GM18868 (cell line): ENCODE measurements at regions not wholly inside any gene's neighbourhood (a gene's known extent, or its start where the extent isn't known, plus 50 kb on each side); places are given as distances from the start of the nearest gene placed in this dataset.

Experiments used
- ATAC-seq: cut with Tn5 transposase; IDR thresholded peaks from one replicate; pipeline ENCODE4 v1.9.1; 2021; ENCODE audit warnings: mild to moderate bottlenecking, moderate library complexity; ENCODE audit not compliant: unreplicated experiment

- ATAC-seq: no peak
These were observed 186.2 kb downstream of the CMPK2 start for GRCh38 chr2:6679471-6679870.

- ATAC-seq: no peak
These were observed 182.2 kb downstream of the CMPK2 start for GRCh38 chr2:6683516-6683915.

- ATAC-seq: no peak
These were observed 180.3 kb downstream of the CMPK2 start for GRCh38 chr2:6685447-6685846.

GRCh38 chr2:6692056-6692455 is 173.7 kb downstream of the CMPK2 start:
- ATAC-seq: no peak

GRCh38 chr2:6692819-6693218 is 172.9 kb downstream of the CMPK2 start:
- no peak for ATAC-seq

GRCh38 chr2:6694555-6694954 is 171.2 kb downstream of the CMPK2 start:
- no peak for ATAC-seq

GRCh38 chr2:6700335-6700734 is 165.4 kb downstream of the CMPK2 start:
- no peak for ATAC-seq

GRCh38 chr2:6704077-6704476 is 161.6 kb downstream of the CMPK2 start:
- ATAC-seq: no peak

- ATAC-seq: no peak
These were observed 144.3 kb downstream of the CMPK2 start for GRCh38 chr2:6721395-6721794.

- ATAC-seq: no peak
These were observed 143.1 kb downstream of the CMPK2 start for GRCh38 chr2:6722574-6722973.

GRCh38 chr2:6723865-6724604 is 141.7 kb downstream of the CMPK2 start:
- no peak for ATAC-seq

- no peak for ATAC-seq
These were observed 141.0 kb downstream of the CMPK2 start for GRCh38 chr2:6724605-6725140.

GRCh38 chr2:6728156-6728555 is 137.6 kb downstream of the CMPK2 start:
- no peak for ATAC-seq

- ATAC-seq: no peak
These were observed 135.7 kb downstream of the CMPK2 start for GRCh38 chr2:6730003-6730402.

GRCh38 chr2:6730649-6731532 is 134.8 kb downstream of the CMPK2 start:
- no peak for ATAC-seq

- ATAC-seq: no peak
These were observed 126.2 kb downstream of the CMPK2 start for GRCh38 chr2:6739547-6739946.

- no peak for ATAC-seq
These were observed 124.5 kb downstream of the CMPK2 start for GRCh38 chr2:6741229-6741628.

- no peak for ATAC-seq
These were observed 121.7 kb downstream of the CMPK2 start for GRCh38 chr2:6744038-6744437.

GRCh38 chr2:6747433-6747832 is 118.3 kb downstream of the CMPK2 start:
- ATAC-seq: no peak

- no peak for ATAC-seq
These were observed 117.2 kb downstream of the CMPK2 start for GRCh38 chr2:6748406-6749067.

GRCh38 chr2:6749962-6750361 is 115.7 kb downstream of the CMPK2 start:
- ATAC-seq: no peak
